Glutamatergic neuron (in vitro differentiated cells): ENCODE measurements at regions not wholly inside any gene's neighbourhood (a gene's known extent, or its start where the extent isn't known, plus 50 kb on each side); places are given as distances from the start of the nearest gene placed in this dataset.

Experiments
- DNase-seq: peaks from one replicate; pipeline ENCODE4 v3.0.0; 2022
- H3K27ac Mint-ChIP-seq: one replicate; pipeline ENCODE4 v1.8.0; 2020; ENCODE audit warnings: mild to moderate bottlenecking, mixed read lengths, inconsistent platforms; ENCODE audit not compliant: unreplicated experiment
- H3K27me3 Mint-ChIP-seq: one replicate; pipeline ENCODE4 v1.8.0; 2020; ENCODE audit warnings: mild to moderate bottlenecking, moderate library complexity, mixed read lengths, inconsistent platforms; ENCODE audit not compliant: unreplicated experiment
- H3K36me3 Mint-ChIP-seq: one replicate; pipeline ENCODE4 v1.8.0; 2020; ENCODE audit warnings: mild to moderate bottlenecking, mixed read lengths, inconsistent platforms; ENCODE audit not compliant: unreplicated experiment
- H3K4me1 Mint-ChIP-seq: one replicate; pipeline ENCODE4 v1.8.0; 2020; ENCODE audit warnings: mild to moderate bottlenecking, low read depth, mixed read lengths, inconsistent platforms; ENCODE audit not compliant: unreplicated experiment
- H3K4me3 Mint-ChIP-seq: one replicate; pipeline ENCODE4 v1.8.0; 2020; ENCODE audit warnings: mild to moderate bottlenecking, mixed read lengths, inconsistent platforms; ENCODE audit not compliant: unreplicated experiment
- H3K9me3 Mint-ChIP-seq: one replicate; pipeline ENCODE4 v1.8.0; 2020; ENCODE audit warnings: mild to moderate bottlenecking, moderate library complexity, mixed read lengths, inconsistent platforms; ENCODE audit not compliant: unreplicated experiment
- TF ChIP-seq, protein P1 (sequence below): fragments of 200-600 bp; sonication (generic); IDR thresholded peaks from one replicate; pipeline ENCODE4 v1.5.0; 2021; ENCODE audit not compliant: partially characterized antibody, unreplicated experiment

DNA sequence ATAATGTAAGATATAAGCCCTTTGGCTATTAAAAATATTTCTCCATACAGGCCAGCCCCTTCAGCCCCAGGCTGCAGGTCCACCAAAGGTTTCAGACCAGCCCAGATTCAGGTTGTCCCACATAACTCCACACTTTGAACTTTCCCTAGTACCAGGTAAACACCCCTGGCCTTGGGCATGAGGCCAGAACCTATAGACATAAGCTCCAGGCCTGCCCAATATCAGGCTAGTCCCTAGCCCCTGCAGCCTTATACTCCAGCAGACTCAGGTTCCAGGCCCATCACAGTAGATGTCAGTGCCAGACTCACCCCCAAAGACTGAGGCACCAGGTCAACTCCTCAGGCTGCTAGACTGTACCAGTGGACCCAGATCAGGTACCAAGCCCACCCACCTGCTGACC, 178.5 kb upstream of the DAAM1 start:
- Mint-ChIP-seq H3K27ac (no peak overlapping the region), H3K4me1 (no peaks in the 10 kb centered on the region), H3K9me3 (peaks cover 15% of the 10 kb centered on the region), H3K27me3 (peaks cover 7% of the 10 kb centered on the region), H3K36me3 (peaks cover 38% of the 10 kb centered on the region), H3K4me3 (no peak overlapping the region)
- DNase-seq: no peak
- TF ChIP-seq, protein P1, sequence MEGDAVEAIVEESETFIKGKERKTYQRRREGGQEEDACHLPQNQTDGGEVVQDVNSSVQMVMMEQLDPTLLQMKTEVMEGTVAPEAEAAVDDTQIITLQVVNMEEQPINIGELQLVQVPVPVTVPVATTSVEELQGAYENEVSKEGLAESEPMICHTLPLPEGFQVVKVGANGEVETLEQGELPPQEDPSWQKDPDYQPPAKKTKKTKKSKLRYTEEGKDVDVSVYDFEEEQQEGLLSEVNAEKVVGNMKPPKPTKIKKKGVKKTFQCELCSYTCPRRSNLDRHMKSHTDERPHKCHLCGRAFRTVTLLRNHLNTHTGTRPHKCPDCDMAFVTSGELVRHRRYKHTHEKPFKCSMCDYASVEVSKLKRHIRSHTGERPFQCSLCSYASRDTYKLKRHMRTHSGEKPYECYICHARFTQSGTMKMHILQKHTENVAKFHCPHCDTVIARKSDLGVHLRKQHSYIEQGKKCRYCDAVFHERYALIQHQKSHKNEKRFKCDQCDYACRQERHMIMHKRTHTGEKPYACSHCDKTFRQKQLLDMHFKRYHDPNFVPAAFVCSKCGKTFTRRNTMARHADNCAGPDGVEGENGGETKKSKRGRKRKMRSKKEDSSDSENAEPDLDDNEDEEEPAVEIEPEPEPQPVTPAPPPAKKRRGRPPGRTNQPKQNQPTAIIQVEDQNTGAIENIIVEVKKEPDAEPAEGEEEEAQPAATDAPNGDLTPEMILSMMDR: no peak

DNA sequence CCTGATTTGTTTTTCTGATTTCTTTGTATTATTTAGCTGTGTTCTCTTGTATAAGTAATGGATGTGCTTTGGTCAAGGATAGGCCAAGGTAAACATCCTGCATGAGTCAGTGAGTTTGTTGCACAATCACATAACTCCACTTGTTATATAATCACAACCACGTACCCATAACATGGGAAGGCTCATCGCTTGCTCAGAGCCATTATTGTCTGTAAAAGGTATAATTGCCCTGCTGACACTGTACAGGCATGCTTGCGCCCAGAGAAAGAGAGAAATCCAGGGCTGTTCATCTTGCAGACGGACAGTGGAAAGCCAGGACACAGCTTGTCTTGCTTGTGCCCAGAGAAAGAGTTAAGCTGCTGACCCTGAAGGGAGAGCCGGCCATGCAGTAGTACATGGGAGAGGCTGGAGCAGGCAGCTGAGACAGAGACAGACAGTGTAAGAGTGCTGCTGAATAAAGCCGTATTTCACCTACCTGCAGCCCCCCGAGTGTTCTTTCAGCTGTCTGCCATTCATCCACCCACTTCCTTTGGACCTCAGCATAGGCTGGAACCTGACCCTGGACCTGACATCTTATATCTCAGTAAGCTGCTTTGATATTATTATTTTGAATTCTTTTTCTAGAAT, 174.7 kb upstream of the DAAM1 start:
- peaks cover 32% of the 10 kb centered on the region for H3K36me3 Mint-ChIP-seq
- H3K27ac Mint-ChIP-seq: no peak overlapping the region
- TF ChIP-seq, protein P1: no peak
- H3K4me1 Mint-ChIP-seq: no peaks in the 10 kb centered on the region
- no peak for DNase-seq
- peaks cover 15% of the 10 kb centered on the region for H3K9me3 Mint-ChIP-seq
- H3K27me3 Mint-ChIP-seq: peaks cover 7% of the 10 kb centered on the region
- no peak overlapping the region for H3K4me3 Mint-ChIP-seq

DNA sequence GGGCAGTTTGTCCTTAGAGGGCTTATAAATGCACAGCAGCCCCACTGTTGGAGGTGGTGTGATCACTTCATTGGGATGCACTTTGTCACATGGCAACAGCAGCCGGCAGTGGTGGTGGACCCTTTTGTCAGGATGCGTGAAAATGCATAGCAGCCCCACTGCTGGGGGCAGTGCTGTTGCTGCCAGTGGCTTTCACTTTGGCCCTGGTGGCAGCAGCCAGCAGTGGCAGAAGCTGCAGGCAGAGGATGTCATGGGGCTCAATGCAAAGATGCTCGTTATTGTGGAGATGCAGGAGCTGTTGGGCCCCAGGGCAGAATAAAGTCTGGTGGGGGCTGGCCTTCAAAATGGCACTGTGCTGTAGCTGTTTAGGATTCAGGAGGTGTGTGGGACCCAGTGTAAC, 173.0 kb upstream of the DAAM1 start:
- Mint-ChIP-seq H3K27me3 (peaks cover 7% of the 10 kb centered on the region), H3K9me3 (peaks cover 15% of the 10 kb centered on the region), H3K27ac (no peak overlapping the region), H3K4me3 (no peak overlapping the region), H3K4me1 (no peaks in the 10 kb centered on the region), H3K36me3 (peaks cover 27% of the 10 kb centered on the region)
- TF ChIP-seq, protein P1: no peak
- DNase-seq: no peak

DNA sequence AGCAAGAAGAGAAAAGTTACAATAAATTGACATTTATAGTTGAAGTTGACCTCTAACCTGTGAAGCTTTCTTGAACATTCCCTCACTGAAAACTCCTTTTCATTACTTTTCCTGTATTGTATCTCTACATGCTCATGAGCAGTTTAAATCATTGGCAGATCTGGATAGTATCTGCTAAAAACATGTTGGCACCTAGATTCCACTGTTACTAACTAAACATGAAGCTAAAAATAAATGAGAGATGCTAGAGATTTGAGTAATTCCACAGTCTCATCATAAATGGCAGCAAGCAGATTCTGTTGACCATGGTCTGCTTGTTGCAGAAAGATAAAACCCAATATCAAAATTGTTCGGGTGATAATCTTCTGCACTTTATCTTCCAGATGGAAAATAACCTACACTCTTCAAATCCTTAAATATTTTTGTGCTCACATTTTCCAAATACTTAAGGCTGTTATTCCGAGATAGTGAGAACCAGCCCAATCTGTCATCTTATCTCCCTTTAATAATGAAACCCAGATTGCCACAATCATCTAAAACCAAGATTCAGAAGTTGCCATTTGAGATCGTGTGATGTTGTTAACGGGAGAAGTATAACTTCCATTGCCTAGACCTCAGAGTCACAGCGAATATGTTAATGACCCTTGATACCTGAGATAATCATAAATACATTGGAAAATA, 171.0 kb upstream of the DAAM1 start:
- Mint-ChIP-seq H3K4me1 (no peaks in the 10 kb centered on the region), H3K27ac (no peak overlapping the region), H3K9me3 (peaks cover 10% of the 10 kb centered on the region), H3K4me3 (no peak overlapping the region), H3K36me3 (peaks cover 18% of the 10 kb centered on the region), H3K27me3 (peaks cover 5% of the 10 kb centered on the region)
- no peak for DNase-seq
- TF ChIP-seq, protein P1: no peak

DNA sequence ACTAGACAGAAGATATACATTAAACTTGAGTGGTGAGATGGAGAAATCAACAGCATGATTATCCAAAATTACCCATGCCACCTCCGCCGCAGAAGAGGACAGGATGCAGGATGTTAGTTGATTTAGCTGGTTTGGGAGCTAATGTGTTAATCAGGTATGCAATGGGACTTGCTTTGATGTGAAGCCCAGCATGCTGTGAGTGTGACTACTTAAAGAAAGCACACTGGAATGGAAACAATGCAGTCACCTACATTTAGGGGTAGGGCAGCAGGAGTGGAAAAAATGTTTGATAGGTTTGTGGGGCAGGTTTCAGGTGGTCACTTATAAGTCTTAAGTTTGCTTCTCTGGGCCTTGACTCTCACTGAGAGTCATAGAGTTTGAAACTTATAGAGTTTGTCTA, 170.0 kb upstream of the DAAM1 start:
- Mint-ChIP-seq H3K36me3 (peaks cover 10% of the 10 kb centered on the region), H3K9me3 (peaks cover 6% of the 10 kb centered on the region), H3K27ac (no peak overlapping the region), H3K27me3 (peaks cover 5% of the 10 kb centered on the region), H3K4me1 (no peaks in the 10 kb centered on the region), H3K4me3 (no peak overlapping the region)
- no peak for DNase-seq
- TF ChIP-seq, protein P1: no peak
